Brain microvascular endothelial cell (primary cell): ENCODE measurements at regions not wholly inside any gene's neighbourhood (a gene's known extent, or its start where the extent isn't known, plus 50 kb on each side); places are given as distances from the start of the nearest gene placed in this dataset.

Source experiments
- DNase-seq: peaks from one replicate; pipeline ENCODE4 v3.0.0-alpha.2; 2020
- H3K27ac ChIP-seq: fragments of 250-450 bp; sonication (Bioruptor Pico); 2 replicates; pipeline ENCODE4 v1.5.1; 2020; ENCODE audit warnings: mild to moderate bottlenecking, moderate library complexity
- H3K27me3 ChIP-seq: fragments of 250-450 bp; sonication (Bioruptor Pico); replicated peaks from 2 replicates; pipeline ENCODE4 v1.5.1; 2020; ENCODE audit warnings: mild to moderate bottlenecking
- H3K36me3 ChIP-seq: fragments of 250-450 bp; sonication (Bioruptor Pico); replicated peaks from 2 replicates; pipeline ENCODE4 v1.5.1; 2020; ENCODE audit warnings: mild to moderate bottlenecking
- H3K4me3 ChIP-seq: 2 replicates; pipeline ENCODE4 v1.5.1; 2011; ENCODE audit warnings: low read depth, mild to moderate bottlenecking, control low read depth, low read length, moderate library complexity
- CTCF ChIP-seq: IDR thresholded peaks from 2 replicates; pipeline ENCODE4 v1.5.1; 2011; ENCODE audit warnings: low read depth, mild to moderate bottlenecking, moderate library complexity, low read length, control low read depth, inconsistent platforms; ENCODE audit errors: missing control alignments
- in situ Hi-C: cut with HindIII; loops from 2 replicates; pipeline ENCODE4 v1.10.0; 2017; ENCODE audit warnings: low sequenced_read_pairs, low pct_ligation_motif_present

- no peak for TF ChIP-seq CTCF
- in situ Hi-C loops = no loop called here
These were observed 363.8 kb downstream of the LRRC70 start for GRCh38 chr5:62942384-62942783.

GRCh38 chr5:62938927-62939326 is 360.3 kb downstream of the LRRC70 start:
- Histone ChIP-seq H3K4me3 (no peak overlapping the region), H3K36me3 (no peaks in the 10 kb centered on the region), H3K27ac (peak overlapping the region; percentile 2), H3K27me3 (no peaks in the 10 kb centered on the region)
- in situ Hi-C loops = no loop called here
- TF ChIP-seq CTCF = no peak
- DNase-seq = peak; percentile 25

More at GRCh38 chr5:62942384-62942783, 363.8 kb downstream of the LRRC70 start:
- no peaks in the 10 kb centered on the region for H3K36me3 ChIP-seq
- H3K27me3 ChIP-seq = no peaks in the 10 kb centered on the region
- no peak overlapping the region for H3K4me3 ChIP-seq
- DNase-seq = no peak
- no peak overlapping the region for H3K27ac ChIP-seq

- Histone ChIP-seq H3K4me3 (no peak overlapping the region), H3K27me3 (no peaks in the 10 kb centered on the region), H3K36me3 (no peaks in the 10 kb centered on the region), H3K27ac (peak overlapping the region; percentile 2)
- no peak for TF ChIP-seq CTCF
- in situ Hi-C loops = no loop called here
- peak; percentile 68 for DNase-seq
These were observed 359.3 kb downstream of the LRRC70 start for GRCh38 chr5:62937661-62938558.

DNA sequence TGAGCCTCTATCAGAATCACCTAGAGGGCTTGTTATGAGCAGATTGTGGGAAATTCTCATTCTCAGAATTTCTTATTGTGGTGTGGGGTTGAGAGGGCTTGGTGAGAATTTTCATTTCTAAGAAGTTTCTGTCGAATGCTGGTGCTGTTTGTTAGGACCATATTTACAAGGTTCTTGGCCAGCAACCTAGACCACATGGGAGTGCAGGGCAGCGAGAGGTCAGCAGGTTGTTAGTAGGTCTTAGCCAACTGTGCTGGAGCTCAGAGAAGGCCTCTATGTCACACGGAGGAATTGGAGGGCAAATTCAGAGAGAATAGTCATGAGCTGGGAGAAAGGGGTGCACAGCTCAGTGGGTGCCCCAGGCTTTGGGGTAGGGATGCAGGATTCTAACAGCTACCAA is 357.0 kb downstream of the LRRC70 start:
- TF ChIP-seq CTCF = no peak
- H3K27ac ChIP-seq = no peak overlapping the region
- H3K4me3 ChIP-seq = no peak overlapping the region

GRCh38 chr5:62934319-62934718 is 355.7 kb downstream of the LRRC70 start:
- in situ Hi-C loops = no loop called here
- Histone ChIP-seq H3K36me3 (no peaks in the 10 kb centered on the region), H3K27ac (no peak overlapping the region), H3K27me3 (no peaks in the 10 kb centered on the region), H3K4me3 (no peak overlapping the region)
- DNase-seq = no peak
- no peak for TF ChIP-seq CTCF

More for the DNA sequence above, 357.0 kb downstream of the LRRC70 start:
- in situ Hi-C loops = no loop called here
- DNase-seq = no peak
- H3K36me3 ChIP-seq = no peaks in the 10 kb centered on the region
- H3K27me3 ChIP-seq = no peaks in the 10 kb centered on the region
